GM21447 (cell line): ENCODE measurements at regions not wholly inside any gene's neighbourhood (a gene's known extent, or its start where the extent isn't known, plus 50 kb on each side); places are given as distances from the start of the nearest gene placed in this dataset.

Source experiments
- ATAC-seq: cut with Tn5 transposase; IDR thresholded peaks from one replicate; pipeline ENCODE4 v1.9.1; 2021; ENCODE audit not compliant: unreplicated experiment

DNA sequence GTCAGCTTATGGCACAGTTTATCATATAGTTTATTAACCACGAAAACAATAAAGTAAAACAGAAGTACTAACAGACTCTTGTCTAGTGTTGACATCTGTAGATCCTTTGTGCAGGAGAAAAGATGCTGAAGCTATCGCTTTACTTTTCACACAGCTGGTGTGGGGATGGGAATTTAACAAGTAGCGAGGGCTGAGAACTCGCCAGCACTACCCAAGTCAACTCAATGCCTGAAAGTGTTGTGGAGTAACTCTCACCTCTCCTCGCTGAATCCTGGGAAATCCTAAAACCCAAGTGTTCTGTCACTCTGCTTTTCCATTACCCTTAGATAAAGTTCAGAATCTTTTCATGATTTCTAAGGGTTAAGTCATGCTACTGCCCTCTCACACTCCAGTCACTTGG lies 264.2 kb downstream of the BMP4 start:
- ATAC-seq, result no peak

DNA sequence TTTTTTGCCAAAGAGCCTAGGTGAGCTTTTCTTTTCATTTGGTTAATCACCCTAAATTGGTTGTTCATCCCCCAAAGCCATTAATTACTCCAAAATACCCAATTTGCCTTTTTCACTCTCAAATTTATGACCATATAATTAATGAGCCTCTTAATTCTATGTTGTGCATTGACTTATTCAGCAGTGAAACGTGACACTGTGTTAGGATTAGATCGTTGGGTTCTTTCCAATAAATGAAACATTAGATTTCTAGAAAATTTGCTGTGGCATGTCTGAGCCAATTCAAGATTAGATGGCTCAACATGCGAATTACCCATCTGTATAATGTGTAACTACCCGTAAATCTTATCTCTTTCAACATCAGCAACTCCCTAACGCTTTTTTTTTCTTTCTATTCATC lies 273.4 kb downstream of the BMP4 start:
- ATAC-seq, result no peak

DNA sequence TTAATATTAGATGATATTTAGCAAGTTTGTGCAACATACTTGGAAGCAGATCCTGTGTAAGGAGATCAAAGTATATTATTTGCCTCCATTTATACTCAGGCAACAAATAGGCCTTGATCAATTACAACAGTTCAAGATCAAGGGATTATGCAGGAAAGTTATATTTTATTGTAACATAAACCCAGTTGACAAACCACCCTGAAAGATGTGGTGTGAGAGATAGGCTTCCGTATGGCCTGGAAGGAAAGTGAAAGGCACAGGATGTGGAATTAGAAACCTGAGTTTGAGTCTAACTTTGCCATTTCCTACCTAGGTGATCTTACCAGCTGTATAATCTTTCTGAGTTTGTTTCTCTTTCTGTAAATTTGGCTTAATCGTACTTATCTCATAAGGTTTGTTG lies 284.1 kb downstream of the BMP4 start:
- no peak for ATAC-seq

- no peak for ATAC-seq
Observed at GRCh38 chr14:53670701-53671100, 285.9 kb downstream of the BMP4 start.

- ATAC-seq, result no peak
Observed at GRCh38 chr14:53668897-53669296, 287.7 kb downstream of the BMP4 start.

DNA sequence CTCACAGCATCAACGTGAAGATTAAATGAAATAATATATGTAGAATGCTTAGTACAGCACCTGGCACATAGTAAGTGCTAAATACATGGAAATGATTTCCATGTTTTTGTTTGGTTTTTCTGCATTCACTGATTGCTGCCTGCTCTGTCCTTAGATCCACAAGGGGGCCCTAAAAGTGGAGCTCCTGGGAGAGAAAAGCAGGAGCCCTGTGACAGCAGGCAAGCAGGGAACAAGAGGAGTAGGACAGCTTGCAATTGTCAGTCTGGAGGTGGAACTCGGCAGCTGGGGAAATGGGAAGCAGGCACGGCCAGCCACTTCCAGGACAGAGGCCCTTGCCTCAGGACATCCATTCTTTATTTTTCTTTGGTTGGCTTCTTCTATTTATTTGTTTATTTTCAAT lies 292.9 kb downstream of the BMP4 start:
- ATAC-seq, result no peak

DNA sequence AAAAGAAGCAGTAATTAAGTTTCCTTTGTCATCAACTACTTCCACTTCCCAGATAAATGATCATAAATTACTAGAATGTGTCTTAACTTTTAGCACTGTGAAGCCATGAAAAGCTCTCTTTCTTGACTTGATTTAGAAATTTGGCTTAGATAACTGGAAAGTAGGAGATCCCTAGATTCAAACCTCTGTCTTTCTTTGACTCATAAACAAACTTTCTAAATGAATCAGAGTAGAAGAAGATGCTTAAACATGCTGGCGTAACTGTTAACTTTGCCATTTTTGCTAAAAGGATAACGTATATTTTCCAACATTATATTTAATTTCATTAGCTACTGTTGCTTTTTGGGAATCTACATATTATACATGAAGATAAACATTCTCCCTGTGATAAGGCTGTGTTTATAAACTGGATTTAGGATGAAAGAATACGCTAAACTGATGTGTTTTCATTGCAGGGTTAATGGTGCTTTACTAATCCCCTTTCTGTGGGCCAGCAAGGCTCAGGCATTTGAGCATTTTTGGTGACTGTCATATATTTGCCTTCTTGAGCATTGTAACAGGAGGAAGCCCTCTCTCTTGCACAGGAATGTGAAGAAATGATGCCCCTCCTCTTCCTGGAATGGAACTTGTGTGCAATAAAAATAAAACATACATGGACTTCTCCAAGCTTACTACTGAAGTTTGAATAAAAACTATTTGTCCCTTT lies 301.4 kb downstream of the BMP4 start:
- no peak for ATAC-seq

DNA sequence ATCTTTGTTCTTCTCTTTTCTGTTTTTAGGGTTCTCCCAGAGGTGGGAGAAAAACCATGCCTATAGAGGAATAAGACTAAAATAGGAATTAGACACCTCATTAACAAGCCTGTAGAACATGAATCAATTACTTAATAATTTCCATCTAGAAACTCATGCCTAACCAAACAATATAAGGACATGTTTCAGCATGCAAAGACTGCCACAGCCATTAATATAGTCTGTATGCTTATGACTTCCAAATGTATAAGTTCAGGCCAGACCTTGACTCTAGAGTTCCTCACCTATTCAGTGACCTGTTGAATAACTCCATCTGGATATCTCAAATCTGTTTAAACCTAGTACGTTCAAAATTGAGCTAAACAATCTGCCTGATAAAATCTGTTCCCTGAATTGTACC lies 304.6 kb downstream of the BMP4 start:
- ATAC-seq, result no peak

DNA sequence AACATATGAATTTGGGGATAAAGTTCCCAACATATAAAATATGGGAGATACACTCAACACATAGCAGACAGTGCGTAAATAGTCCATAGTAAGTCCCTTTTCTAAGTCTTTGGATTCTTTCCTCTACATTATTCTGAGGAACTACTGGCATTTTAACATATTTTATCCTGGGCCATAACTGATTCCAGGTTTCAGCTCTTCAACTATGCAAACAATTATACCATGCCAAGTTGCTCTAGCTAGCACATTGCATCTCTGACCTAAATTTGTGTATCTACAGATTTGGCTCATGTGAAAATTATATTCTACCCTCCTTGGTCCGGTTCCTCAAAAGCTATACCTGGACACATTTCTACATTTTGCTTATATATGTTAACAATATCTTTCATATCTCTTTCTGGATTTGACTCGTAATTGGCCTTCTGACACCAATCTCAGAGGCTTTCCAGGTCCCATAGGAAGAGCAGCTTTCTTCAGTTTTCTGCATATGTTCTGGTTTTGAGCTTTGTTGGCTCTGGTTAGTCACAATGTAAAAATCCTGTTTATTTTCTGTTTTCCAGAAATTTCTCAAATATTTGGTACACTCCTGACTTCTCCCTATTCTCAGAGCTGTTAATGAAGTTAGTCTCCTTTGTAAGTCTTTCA lies 305.4 kb downstream of the BMP4 start:
- no peak for ATAC-seq

- no peak for ATAC-seq
Observed at GRCh38 chr14:53646925-53647324, 309.7 kb downstream of the BMP4 start.

DNA sequence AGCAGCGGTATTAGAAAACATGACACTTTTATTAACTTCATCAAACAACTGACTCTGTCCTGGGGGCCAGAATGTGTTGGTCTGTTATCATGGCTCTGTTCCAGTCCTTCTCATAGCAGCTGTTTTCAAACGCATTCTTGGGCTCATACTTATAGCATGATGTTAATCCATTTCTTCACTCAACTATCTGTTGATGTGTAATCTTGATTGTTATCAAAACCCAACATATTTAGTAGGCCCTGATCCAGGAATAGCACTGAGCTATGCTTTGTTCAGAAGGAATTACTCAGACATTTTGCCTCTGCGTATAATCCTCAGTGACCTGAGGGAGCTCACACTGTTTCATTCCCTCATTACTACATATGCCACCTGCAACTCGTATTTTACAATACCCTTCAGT lies 315.9 kb downstream of the BMP4 start:
- ATAC-seq, result no peak

- ATAC-seq, result no peak
Observed at GRCh38 chr14:53638966-53639365, 317.7 kb downstream of the BMP4 start.

GRCh38 chr14:53634793-53635192 lies 321.8 kb downstream of the BMP4 start:
- no peak for ATAC-seq

DNA sequence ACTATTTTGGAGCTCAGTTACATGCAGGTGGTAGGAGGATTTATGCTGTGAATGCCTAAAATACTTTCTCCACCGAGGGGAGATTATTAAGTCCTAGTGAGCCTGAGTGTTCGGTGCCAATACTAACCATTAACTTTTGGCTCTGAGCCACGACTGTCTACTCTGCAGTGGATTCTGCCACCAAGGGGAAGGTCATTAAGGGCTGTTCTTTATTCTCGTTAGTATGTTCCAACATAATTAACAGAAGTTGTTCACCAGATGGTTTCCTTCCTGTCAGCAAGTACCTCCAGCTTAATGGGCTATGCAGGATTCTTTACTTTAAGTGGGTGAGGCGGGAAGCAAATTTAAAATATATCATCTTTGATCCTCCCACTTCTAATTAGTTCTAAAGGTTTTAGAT lies 326.3 kb downstream of the BMP4 start:
- no peak for ATAC-seq

- ATAC-seq, result no peak
Observed at GRCh38 chr14:53628732-53629430, 327.7 kb downstream of the BMP4 start.

- no peak for ATAC-seq
Observed at GRCh38 chr14:53628261-53628660, 328.4 kb downstream of the BMP4 start.

- ATAC-seq, result no peak
Observed at GRCh38 chr14:53626761-53627160, 329.9 kb downstream of the BMP4 start.

- ATAC-seq, result no peak
Observed at GRCh38 chr14:53622447-53622846, 334.2 kb downstream of the BMP4 start.

DNA sequence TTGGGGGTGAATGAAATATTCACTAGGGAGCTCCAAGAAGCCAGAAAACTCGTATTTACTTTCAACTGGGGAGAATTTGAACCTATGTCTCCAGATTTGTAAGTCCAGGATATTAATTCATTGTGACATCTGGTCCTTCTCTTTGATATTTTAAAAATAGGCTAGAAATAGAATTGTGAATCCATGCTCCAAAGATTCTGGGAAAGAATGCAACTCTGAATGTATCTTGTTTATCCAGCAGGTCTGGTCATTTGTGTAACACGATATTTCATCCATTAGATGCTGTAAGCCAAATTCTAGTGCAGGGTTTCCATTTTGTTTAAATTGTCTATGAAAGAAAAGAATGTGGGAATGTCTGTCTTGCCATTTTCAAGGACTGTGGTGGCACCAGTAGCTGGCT lies 334.7 kb downstream of the BMP4 start:
- no peak for ATAC-seq

GRCh38 chr14:53621433-53621832 lies 335.2 kb downstream of the BMP4 start:
- peak; percentile 56 for ATAC-seq

GRCh38 chr14:53620890-53621289 lies 335.7 kb downstream of the BMP4 start:
- peak; percentile 34 for ATAC-seq

DNA sequence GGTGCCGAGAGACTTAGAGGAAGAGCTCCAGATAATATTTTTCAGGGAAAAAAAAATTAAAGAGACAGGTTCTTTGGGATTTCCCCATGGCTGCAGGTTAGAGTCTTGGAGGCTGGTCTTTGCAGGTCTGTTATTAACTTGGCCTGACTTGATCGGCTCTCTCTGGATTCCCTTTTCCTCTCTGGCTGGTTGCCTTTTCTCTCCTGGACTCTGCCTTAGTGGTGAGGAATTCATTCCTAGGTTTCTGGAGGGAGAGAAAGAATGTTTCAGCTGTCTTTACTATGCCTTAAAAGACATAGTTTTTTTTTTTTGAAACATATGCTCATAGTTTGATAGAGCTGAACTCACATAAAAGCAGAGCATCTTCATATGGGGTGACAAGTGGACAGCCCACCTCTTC lies 336.3 kb downstream of the BMP4 start:
- no peak for ATAC-seq
